HepG2 (cell line): ENCODE measurements at regions not wholly inside any gene's neighbourhood (a gene's known extent, or its start where the extent isn't known, plus 50 kb on each side); places are given as distances from the start of the nearest gene placed in this dataset.

Experiments
- JUNB ChIP-seq: sonication (generic); formaldehyde crosslinking; IDR thresholded peaks from 2 replicates; pipeline ENCODE4 v1.8.0; 2022; ENCODE audit warnings: missing genetic modification reagents, mild to moderate bottlenecking, borderline replicate concordance
- PAXIP1 ChIP-seq: sonication (generic); formaldehyde crosslinking; conservative IDR thresholded peaks from 2 replicates; pipeline ENCODE4 v1.4.0; 2020; ENCODE audit warnings: mild to moderate bottlenecking, missing genetic modification reagents, moderate library complexity
- TARDBP ChIP-seq: sonication (generic); formaldehyde crosslinking; IDR thresholded peaks from 2 replicates; pipeline ENCODE4 v1.8.0; 2022; ENCODE audit warnings: mild to moderate bottlenecking, missing genetic modification reagents
- ZNF17 ChIP-seq: sonication (generic); formaldehyde crosslinking; IDR thresholded peaks from 2 replicates; pipeline ENCODE4 v1.5.0; 2020; ENCODE audit warnings: mild to moderate bottlenecking, missing genetic modification reagents
- ZNF282 ChIP-seq: fragments of 450-650 bp; IDR thresholded peaks from 2 replicates; pipeline ENCODE4 v1.6.1; 2018; ENCODE audit not compliant: partially characterized antibody
- TF ChIP-seq, protein P1 (sequence below): sonication (generic); formaldehyde crosslinking; IDR thresholded peaks from 2 replicates; pipeline ENCODE4 v1.5.0; 2020; ENCODE audit warnings: mild to moderate bottlenecking, missing genetic modification reagents, moderate library complexity

DNA sequence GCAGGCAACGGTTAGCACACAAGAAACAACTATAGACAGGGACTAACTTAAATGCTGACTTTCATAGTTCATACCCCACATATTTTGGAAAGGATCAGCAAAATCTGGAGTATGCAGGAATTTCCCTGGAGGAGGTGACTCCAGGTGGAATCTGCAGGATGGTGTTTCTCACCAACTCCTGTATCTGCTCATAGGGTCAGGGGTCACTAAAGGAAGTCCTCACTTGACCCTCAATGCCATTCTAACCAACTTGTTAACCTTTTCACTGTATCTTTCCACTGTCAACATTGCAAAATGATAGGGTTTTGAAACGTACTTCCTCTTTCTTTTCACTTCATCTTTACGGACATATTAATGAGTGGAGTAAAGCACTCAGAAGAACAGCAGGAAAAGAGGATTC lies 207.0 kb upstream of the CXCR4 start:
- TF ChIP-seq, protein P1, sequence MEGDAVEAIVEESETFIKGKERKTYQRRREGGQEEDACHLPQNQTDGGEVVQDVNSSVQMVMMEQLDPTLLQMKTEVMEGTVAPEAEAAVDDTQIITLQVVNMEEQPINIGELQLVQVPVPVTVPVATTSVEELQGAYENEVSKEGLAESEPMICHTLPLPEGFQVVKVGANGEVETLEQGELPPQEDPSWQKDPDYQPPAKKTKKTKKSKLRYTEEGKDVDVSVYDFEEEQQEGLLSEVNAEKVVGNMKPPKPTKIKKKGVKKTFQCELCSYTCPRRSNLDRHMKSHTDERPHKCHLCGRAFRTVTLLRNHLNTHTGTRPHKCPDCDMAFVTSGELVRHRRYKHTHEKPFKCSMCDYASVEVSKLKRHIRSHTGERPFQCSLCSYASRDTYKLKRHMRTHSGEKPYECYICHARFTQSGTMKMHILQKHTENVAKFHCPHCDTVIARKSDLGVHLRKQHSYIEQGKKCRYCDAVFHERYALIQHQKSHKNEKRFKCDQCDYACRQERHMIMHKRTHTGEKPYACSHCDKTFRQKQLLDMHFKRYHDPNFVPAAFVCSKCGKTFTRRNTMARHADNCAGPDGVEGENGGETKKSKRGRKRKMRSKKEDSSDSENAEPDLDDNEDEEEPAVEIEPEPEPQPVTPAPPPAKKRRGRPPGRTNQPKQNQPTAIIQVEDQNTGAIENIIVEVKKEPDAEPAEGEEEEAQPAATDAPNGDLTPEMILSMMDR (CRISPR knock-in tag): no peak
- TF ChIP-seq ZNF17 (CRISPR knock-in tag): no peak
- TF ChIP-seq ZNF282: no peak
- TF ChIP-seq JUNB: no peak
- no peak for TF ChIP-seq PAXIP1 (CRISPR knock-in tag)
- TF ChIP-seq TARDBP (CRISPR knock-in tag): no peak
